GM12878 (cell line): ENCODE measurements at regions not wholly inside any gene's neighbourhood (a gene's known extent, or its start where the extent isn't known, plus 50 kb on each side); places are given as distances from the start of the nearest gene placed in this dataset.

Experiments used
- ATAC-seq: fragments of 200-7000 bp; cut with Tn5 transposase; 3 replicates; pipeline ENCODE4 v1.9.1; 2020; ENCODE audit warnings: mild to moderate bottlenecking, moderate library complexity
- BruUV-seq: library from RNA; stranded (reverse); fragments of 400-500 nt; replicated peaks from 2 replicates; lab custom pipeline; 2021; lab: Mats Ljungman, UMichigan
- CTCF ChIA-PET: fragments of 300-600 bp; sonication (Branson Sonifier 250); formaldehyde crosslinking; extraction: SDS; loops from one replicate; lab custom pipeline; 2021; ENCODE audit warnings: inconsistent platforms; lab: Yijun Ruan, JAX
- POLR2A ChIA-PET: fragments of 350-600 bp; formaldehyde crosslinking; extraction: SDS; loops from one replicate; lab custom pipeline; 2021; ENCODE audit warnings: inconsistent platforms; lab: Charles Lee
- RAD21 ChIA-PET: fragments of 300-600 bp; sonication (Branson Sonifier 250); formaldehyde crosslinking; loops from one replicate; lab custom pipeline; 2023; ENCODE audit warnings: antibody characterized with exemption; ENCODE audit not compliant: unreplicated experiment; lab: Charles Lee
- SMC1A ChIA-PET: fragments of 300-600 bp; sonication (Branson Sonifier 250); formaldehyde crosslinking; loops from one replicate; lab custom pipeline; 2023; ENCODE audit not compliant: unreplicated experiment, uncharacterized antibody; lab: Charles Lee
- DNase-seq: peaks from one replicate; pipeline ENCODE4 v3.0.0-alpha.2; 2011; ENCODE audit warnings: low read depth, low spot score
- FAIRE-seq: peaks from 3 replicates; lab custom pipeline; 2011; peaks lifted over from hg19 to GRCh38; lab: Jason Lieb, UNC
- H2AFZ ChIP-seq: 2 replicates; pipeline ENCODE4 v1.6.0; 2011; ENCODE audit warnings: low read depth, low read length, control low read depth; ENCODE audit not compliant: control insufficient read depth
- H3K27ac ChIP-seq: 2 replicates; pipeline ENCODE4 v1.5.1; 2011; ENCODE audit warnings: control low read depth; ENCODE audit not compliant: control insufficient read depth, insufficient read depth
- H3K27me3 ChIP-seq, 2 experiments: replicated peaks in 1 of 2; 2 replicates each; pipeline versions ENCODE4 v1.6.0 to v1.6.1; 2011; ENCODE audit warnings: low read length in 1 of 2; ENCODE audit not compliant: control insufficient read depth in 2 of 2, insufficient read depth in 2 of 2
- H3K36me3 ChIP-seq, 2 experiments: 2 replicates each; pipeline ENCODE4 v1.5.1; 2011; ENCODE audit warnings: low read length in 1 of 2; ENCODE audit not compliant: control insufficient read depth in 2 of 2, insufficient read depth in 2 of 2
- H3K4me1 ChIP-seq: 2 replicates; pipeline ENCODE4 v1.6.1; 2011; ENCODE audit warnings: mild to moderate bottlenecking, low read length, moderate library complexity, mixed read lengths; ENCODE audit not compliant: control insufficient read depth, insufficient read depth
- H3K4me2 ChIP-seq: 2 replicates; pipeline ENCODE4 v1.6.0; 2011; ENCODE audit warnings: control low read depth; ENCODE audit not compliant: control insufficient read depth, insufficient read depth
- H3K4me3 ChIP-seq: fragments of 200-600 bp; sonication (generic); 2 replicates; pipeline ENCODE4 v1.5.1; 2016
- H3K79me2 ChIP-seq: 2 replicates; pipeline ENCODE4 v1.6.0; 2011; ENCODE audit warnings: low read length; ENCODE audit not compliant: control insufficient read depth, insufficient read depth
- H3K9ac ChIP-seq: 2 replicates; pipeline ENCODE4 v1.8.0; 2011; ENCODE audit warnings: low read length, control low read depth, mixed read lengths; ENCODE audit not compliant: control insufficient read depth, insufficient read depth
- H3K9me3 ChIP-seq: replicated peaks from 3 replicates; pipeline ENCODE4 v1.5.1; 2011; ENCODE audit warnings: mild to moderate bottlenecking, low read length; ENCODE audit not compliant: control insufficient read depth, insufficient read depth
- H4K20me1 ChIP-seq: 2 replicates; pipeline ENCODE4 v1.6.0; 2011; ENCODE audit not compliant: control insufficient read depth, insufficient read depth
- BMI1 ChIP-seq: fragments of 450-650 bp; IDR thresholded peaks from 2 replicates; pipeline ENCODE4 v1.6.1; 2016; ENCODE audit warnings: mild to moderate bottlenecking, moderate library complexity, borderline replicate concordance
- EGR1 ChIP-seq, 2 experiments: IDR thresholded peaks; 1 replicate in 1 of 2; 2 replicates in 1 of 2; pipeline ENCODE4 v1.6.1; 2011 to 2012; ENCODE audit warnings: low read depth in 2 of 2, low read length in 2 of 2, borderline replicate concordance in 1 of 2, mild to moderate bottlenecking in 1 of 2, moderate library complexity in 1 of 2
- ETV6 ChIP-seq, 2 experiments: fragments of 450-650 bp in 1 of 2; IDR thresholded peaks in 1 of 2; conservative IDR thresholded peaks in 1 of 2; 2 replicates each; pipeline ENCODE4 v1.6.1; 2014; ENCODE audit warnings: antibody characterized with exemption in 1 of 2, borderline replicate concordance in 1 of 2, low read depth in 1 of 2, mild to moderate bottlenecking in 1 of 2, moderate library complexity in 1 of 2
- KLF5 ChIP-seq: fragments of 450-650 bp; IDR thresholded peaks from 2 replicates; pipeline ENCODE4 v1.6.1; 2014; ENCODE audit warnings: mild to moderate bottlenecking; ENCODE audit not compliant: partially characterized antibody
- LARP7 ChIP-seq: fragments of 450-650 bp; IDR thresholded peaks from 2 replicates; pipeline ENCODE4 v1.6.1; 2017; ENCODE audit warnings: mild to moderate bottlenecking
- MEF2A ChIP-seq: IDR thresholded peaks from 2 replicates; pipeline ENCODE4 v1.6.1; 2011; ENCODE audit warnings: low read depth, mild to moderate bottlenecking, low read length, moderate library complexity; ENCODE audit not compliant: insufficient read depth
- NFIC ChIP-seq: IDR thresholded peaks from 2 replicates; pipeline ENCODE4 v1.6.1; 2012; ENCODE audit warnings: low read depth, mild to moderate bottlenecking, inconsistent platforms, low read length, moderate library complexity
- RBBP5 ChIP-seq: fragments of 200-600 bp; sonication (generic); conservative IDR thresholded peaks from 2 replicates; pipeline ENCODE4 v1.6.1; 2016
- RELA ChIP-seq: fragments of 450-650 bp; IDR thresholded peaks from 2 replicates; pipeline ENCODE4 v1.8.0; 2014; ENCODE audit warnings: borderline replicate concordance; ENCODE audit not compliant: partially characterized antibody
- SP1 ChIP-seq: IDR thresholded peaks from one replicate; pipeline ENCODE4 v1.6.1; 2011; ENCODE audit warnings: low read depth, low read length
- WRNIP1 ChIP-seq: IDR thresholded peaks from 2 replicates; pipeline ENCODE4 v1.6.1; 2011; ENCODE audit warnings: low read depth, low read length, improper control_type of control experiment, borderline replicate concordance
- ZNF274 ChIP-seq: IDR thresholded peaks from one replicate; pipeline ENCODE4 v1.8.0; 2011; ENCODE audit not compliant: insufficient read length, insufficient read depth
- ZNF687 ChIP-seq: fragments of 450-650 bp; IDR thresholded peaks from 2 replicates; pipeline ENCODE4 v1.6.1; 2017; ENCODE audit warnings: mild to moderate bottlenecking, moderate library complexity
- WGBS: methylation state at CpG from one replicate; pipeline ENCODE4 v1.1.6; 2016; ENCODE audit warnings: low lambda C conversion rate; ENCODE audit not compliant: insufficient replicate concordance, insufficient coverage; ENCODE audit errors: missing lambda C conversion rate; 5-methylcytosine and 5-hydroxymethylcytosine counted together
- in situ Hi-C: fragments of 300-500 bp; cut with MboI; formaldehyde crosslinking; loops from 9 replicates; pipeline ENCODE4 v1.14.3; 2018; ENCODE audit warnings: mixed read lengths
- intact Hi-C: fragments of 100-400 bp; cut with micrococcal nuclease; formaldehyde crosslinking; loops from one replicate; pipeline ENCODE4 v1.14.2; 2022; ENCODE audit not compliant: unreplicated experiment
- TF ChIP-seq, protein P1 (sequence below): fragments of 150-350 bp; IDR thresholded peaks from 2 replicates; pipeline ENCODE4 v1.6.1; 2014; ENCODE audit warnings: mild to moderate bottlenecking, low read depth, low read length
- TF ChIP-seq, protein P2 (sequence below): IDR thresholded peaks from 2 replicates; pipeline ENCODE4 v1.6.1; 2012; ENCODE audit warnings: low read depth, low read length, improper control_type of control experiment

DNA sequence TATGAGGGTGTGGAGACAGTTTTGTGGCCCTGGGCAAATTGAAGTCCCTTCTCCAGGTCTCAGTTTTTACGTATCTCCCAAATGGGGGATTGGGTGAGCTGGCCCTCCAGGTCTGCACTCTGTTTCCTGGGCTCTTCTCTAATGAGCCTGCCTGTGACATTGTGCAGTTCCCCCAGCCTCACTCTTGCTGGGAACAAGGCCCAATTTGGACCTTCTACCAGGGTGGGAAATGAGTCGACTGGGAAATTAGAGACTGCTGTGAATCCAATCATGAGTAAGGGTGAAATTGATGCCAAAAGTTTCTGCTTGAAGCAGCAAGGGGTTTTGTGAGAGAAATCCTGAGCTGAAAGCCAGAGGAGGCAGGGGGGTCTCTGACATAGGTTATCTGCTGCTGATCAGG lies 71.5 kb upstream of the KSR1 start (continued):
- no peak for TF ChIP-seq BMI1

DNA sequence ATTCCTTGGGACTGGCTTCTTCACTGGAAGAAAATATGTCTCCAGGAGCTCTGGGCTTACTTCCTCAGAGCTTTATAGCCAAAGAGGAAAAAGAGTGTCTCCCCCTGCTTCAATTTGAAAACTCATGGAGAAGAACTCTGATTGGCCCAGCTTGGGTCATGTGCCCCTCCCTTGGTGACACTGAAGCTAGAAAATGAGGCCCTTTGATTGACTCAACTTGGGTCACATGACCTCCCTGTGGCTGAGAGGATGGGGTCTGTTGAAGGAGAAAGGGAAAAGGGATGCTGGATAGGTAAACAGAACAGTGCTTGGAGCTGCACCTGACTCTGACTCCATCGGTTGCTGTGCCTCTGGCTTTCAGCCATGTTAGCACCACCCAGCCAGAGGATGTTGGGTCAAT lies 70.6 kb upstream of the KSR1 start:
- DNase-seq = no peak
- Histone ChIP-seq H3K36me3 (no peaks in the 10 kb centered on the region), H3K27ac (no peak overlapping the region), H3K4me3 (no peak overlapping the region), H3K9me3 (no peaks in the 10 kb centered on the region), H3K27me3 (no peaks in the 10 kb centered on the region), H4K20me1 (no peaks in the 10 kb centered on the region), H3K9ac (no peak overlapping the region), H3K79me2 (no peaks in the 10 kb centered on the region), H3K4me2 (no peak overlapping the region), H3K4me1 (peaks cover 13% of the 10 kb centered on the region), H2AFZ (no peak overlapping the region)
- no peak for ATAC-seq
- no TSS peak for BruUV-seq
- RAD21 ChIA-PET = interaction anchor here (2.4 kb wide), 1 partner anchor 214 kb away, joined by 8 read pairs; no protein-coding TSS in a partner anchor
- CTCF ChIA-PET = interaction anchor here (0.6 to 1.8 kb wide), 5 partner anchors 21 to 266 kb away, joined by 3 to 5 read pairs (median 4); no protein-coding TSS in a partner anchor
- intact Hi-C loops = loop anchor here (10.0 kb wide), 1 partner anchor 159 kb away; no protein-coding TSS in a partner anchor
- in situ Hi-C loops = loop anchor here (10.0 kb wide), 2 partner anchors 159 to 199 kb away; no protein-coding TSS in a partner anchor
- FAIRE-seq = no peak
- POLR2A ChIA-PET = no interaction called here
- SMC1A ChIA-PET = interaction anchor here (1.2 to 1.4 kb wide), 2 partner anchors 74 to 145 kb away, joined by 3 to 5 read pairs; no protein-coding TSS in a partner anchor
- TF ChIP-seq RBBP5 = no peak
- TF ChIP-seq, protein P1, sequence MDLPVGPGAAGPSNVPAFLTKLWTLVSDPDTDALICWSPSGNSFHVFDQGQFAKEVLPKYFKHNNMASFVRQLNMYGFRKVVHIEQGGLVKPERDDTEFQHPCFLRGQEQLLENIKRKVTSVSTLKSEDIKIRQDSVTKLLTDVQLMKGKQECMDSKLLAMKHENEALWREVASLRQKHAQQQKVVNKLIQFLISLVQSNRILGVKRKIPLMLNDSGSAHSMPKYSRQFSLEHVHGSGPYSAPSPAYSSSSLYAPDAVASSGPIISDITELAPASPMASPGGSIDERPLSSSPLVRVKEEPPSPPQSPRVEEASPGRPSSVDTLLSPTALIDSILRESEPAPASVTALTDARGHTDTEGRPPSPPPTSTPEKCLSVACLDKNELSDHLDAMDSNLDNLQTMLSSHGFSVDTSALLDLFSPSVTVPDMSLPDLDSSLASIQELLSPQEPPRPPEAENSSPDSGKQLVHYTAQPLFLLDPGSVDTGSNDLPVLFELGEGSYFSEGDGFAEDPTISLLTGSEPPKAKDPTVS = no peak
- TF ChIP-seq WRNIP1 = no peak
- TF ChIP-seq ZNF687 = no peak
- no peak for TF ChIP-seq RELA
- TF ChIP-seq NFIC = no peak
- TF ChIP-seq, protein P2, sequence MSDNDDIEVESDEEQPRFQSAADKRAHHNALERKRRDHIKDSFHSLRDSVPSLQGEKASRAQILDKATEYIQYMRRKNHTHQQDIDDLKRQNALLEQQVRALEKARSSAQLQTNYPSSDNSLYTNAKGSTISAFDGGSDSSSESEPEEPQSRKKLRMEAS = no peak
- no peak for TF ChIP-seq MEF2A
- no peak for TF ChIP-seq KLF5
- no peak for TF ChIP-seq EGR1 (IDR thresholded peaks at IDR 0.05; ENCODE audit: borderline replicate concordance in 1 of 2, low read depth in 2 of 2, low read length in 2 of 2)
- no peak for TF ChIP-seq ETV6 (conservative IDR thresholded peaks at IDR 0.05 in 1 of 2, IDR thresholded peaks at IDR 0.05 in 1 of 2; ENCODE audit: borderline replicate concordance in 1 of 2, low read depth in 1 of 2)
- no peak for TF ChIP-seq ZNF274
- no peak for TF ChIP-seq SP1
- TF ChIP-seq LARP7 = no peak
- 100% methylated on average over 1 of the region's 1 CpG for WGBS
